GM12873 (cell line): ENCODE measurements at regions not wholly inside any gene's neighbourhood (a gene's known extent, or its start where the extent isn't known, plus 50 kb on each side); places are given as distances from the start of the nearest gene placed in this dataset.

Experiments used
- CTCF ChIP-seq: IDR thresholded peaks from 2 replicates; pipeline ENCODE4 v1.5.1; 2012; ENCODE audit warnings: low read depth, mild to moderate bottlenecking, moderate library complexity, low read length, control low read depth; ENCODE audit not compliant: insufficient read depth; ENCODE audit errors: missing control alignments

DNA sequence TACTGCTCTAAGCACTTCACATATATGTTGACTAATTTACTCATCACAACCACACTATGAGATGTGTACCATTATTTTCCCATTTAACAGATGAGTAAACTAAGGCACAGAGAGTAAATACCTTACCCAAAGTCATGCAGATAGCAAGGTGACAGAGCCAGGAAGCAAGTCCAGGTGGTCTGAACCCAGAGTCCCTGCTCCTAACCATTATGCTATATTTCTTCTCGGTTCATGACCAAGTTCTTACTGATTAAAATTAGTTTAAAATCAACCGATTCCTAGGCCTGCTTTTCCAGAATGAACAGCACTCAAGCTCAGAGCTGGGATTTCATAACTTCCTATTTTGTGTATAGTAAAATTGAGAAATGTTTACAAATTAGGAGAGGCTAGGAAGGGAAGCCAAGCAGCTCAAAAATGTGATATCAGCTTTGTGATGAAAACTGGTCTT lies 85.5 kb upstream of the EGLN3 start:
- TF ChIP-seq CTCF, result no peak

- TF ChIP-seq CTCF, result no peak
These were observed 85.0 kb upstream of the EGLN3 start for GRCh38 chr14:34035934-34036250.

- TF ChIP-seq CTCF, result no peak
These were observed 84.5 kb upstream of the EGLN3 start for GRCh38 chr14:34035177-34035933.

- TF ChIP-seq CTCF, result no peak
These were observed 83.7 kb upstream of the EGLN3 start for GRCh38 chr14:34034447-34035176.

GRCh38 chr14:34032720-34033119 lies 81.8 kb upstream of the EGLN3 start:
- TF ChIP-seq CTCF, result no peak

DNA sequence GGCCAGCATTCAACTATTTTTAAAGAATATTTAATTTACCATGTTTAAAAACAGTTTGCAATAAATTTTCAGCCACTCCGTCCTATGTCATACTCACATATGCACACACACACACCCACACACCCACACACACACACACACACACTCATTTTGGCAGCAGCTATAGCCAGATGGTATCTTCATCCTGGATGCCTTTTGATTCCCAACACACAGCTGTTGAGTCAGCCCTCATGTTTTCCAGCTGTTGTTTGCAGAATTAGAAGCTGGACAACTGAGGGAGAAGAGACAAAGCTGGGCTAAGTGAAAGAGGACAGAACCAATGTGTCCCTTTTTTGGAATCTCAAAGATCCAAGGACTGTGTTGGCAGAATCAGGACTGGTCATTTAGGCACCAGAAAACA lies 80.0 kb upstream of the EGLN3 start:
- no peak for TF ChIP-seq CTCF

GRCh38 chr14:34029921-34030334 lies 79.1 kb upstream of the EGLN3 start:
- TF ChIP-seq CTCF, result no peak
